Colonic mucosa (tissue), 4 donors: ENCODE measurements at regions not wholly inside any gene's neighbourhood (a gene's known extent, or its start where the extent isn't known, plus 50 kb on each side); places are given as distances from the start of the nearest gene placed in this dataset.
"Not testable (repeated sequence)": the region's sequence is repeated elsewhere in the genome, so short reads cannot be mapped to it uniquely, and the experiment has no call there.

Experiments used
- DNase-seq: peaks from one replicate; pipeline ENCODE4 v3.0.0-alpha.2; 2020
- H3K27ac ChIP-seq: fragments of 200-600 bp; one replicate; pipeline ENCODE4 v1.8.0; 2021
- H3K27me3 ChIP-seq: fragments of 200-600 bp; one replicate; pipeline ENCODE4 v1.8.0; 2021
- H3K36me3 ChIP-seq: fragments of 200-600 bp; one replicate; pipeline ENCODE4 v1.8.0; 2021
- H3K4me1 ChIP-seq: fragments of 200-600 bp; one replicate; pipeline ENCODE4 v1.8.0; 2021; ENCODE audit warnings: mild to moderate bottlenecking
- H3K4me3 ChIP-seq: fragments of 200-600 bp; one replicate; pipeline ENCODE4 v1.8.0; 2021
- H3K9ac ChIP-seq, 2 donors: one replicate each; pipeline ENCODE4 v1.7.0; 2013; ENCODE audit warnings: control low read depth in 2 of 2, low read depth in 2 of 2, low read length in 2 of 2
- H3K9me3 ChIP-seq: fragments of 200-600 bp; one replicate; pipeline ENCODE4 v1.8.0; 2021
- intact Hi-C: fragments of 100-400 bp; cut with DNase I; formaldehyde crosslinking; loops from one replicate; pipeline ENCODE4 v1.14.1; 2022
- TF ChIP-seq, protein P1 (sequence below): fragments of 200-600 bp; IDR thresholded peaks from one replicate; pipeline ENCODE4 v1.8.0; 2022; ENCODE audit warnings: antibody characterized with exemption, mild to moderate bottlenecking
- donor health status: healthy.
- donor health status: DM: no; HTN: no; CAD: no.
- donor health status: DM: no; HTN: no; CAD: no.

DNA sequence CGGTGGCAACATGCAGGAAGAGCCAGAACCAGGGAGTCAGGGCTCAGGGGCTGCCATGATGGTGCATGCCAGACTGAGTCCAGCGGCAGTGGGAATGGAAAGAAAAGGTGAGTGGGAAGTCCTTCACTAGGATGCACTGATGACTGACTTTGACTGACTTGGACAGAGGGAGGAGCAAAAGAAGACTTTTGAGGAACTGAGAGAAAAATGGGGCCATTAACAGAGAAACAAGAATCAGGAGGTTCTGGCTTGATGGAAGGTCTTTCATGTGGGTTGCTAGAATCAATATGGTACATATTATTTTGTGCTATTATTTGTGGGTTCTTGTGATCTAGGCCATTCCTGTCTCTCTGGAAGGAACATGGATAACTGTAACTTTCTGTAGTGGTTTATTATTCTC is 454.6 kb upstream of the PROX1 start:
- TF ChIP-seq, protein P1, sequence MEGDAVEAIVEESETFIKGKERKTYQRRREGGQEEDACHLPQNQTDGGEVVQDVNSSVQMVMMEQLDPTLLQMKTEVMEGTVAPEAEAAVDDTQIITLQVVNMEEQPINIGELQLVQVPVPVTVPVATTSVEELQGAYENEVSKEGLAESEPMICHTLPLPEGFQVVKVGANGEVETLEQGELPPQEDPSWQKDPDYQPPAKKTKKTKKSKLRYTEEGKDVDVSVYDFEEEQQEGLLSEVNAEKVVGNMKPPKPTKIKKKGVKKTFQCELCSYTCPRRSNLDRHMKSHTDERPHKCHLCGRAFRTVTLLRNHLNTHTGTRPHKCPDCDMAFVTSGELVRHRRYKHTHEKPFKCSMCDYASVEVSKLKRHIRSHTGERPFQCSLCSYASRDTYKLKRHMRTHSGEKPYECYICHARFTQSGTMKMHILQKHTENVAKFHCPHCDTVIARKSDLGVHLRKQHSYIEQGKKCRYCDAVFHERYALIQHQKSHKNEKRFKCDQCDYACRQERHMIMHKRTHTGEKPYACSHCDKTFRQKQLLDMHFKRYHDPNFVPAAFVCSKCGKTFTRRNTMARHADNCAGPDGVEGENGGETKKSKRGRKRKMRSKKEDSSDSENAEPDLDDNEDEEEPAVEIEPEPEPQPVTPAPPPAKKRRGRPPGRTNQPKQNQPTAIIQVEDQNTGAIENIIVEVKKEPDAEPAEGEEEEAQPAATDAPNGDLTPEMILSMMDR = no peak
- Histone ChIP-seq H3K27ac (no peak overlapping the region), H3K9me3 (no peaks in the 10 kb centered on the region), H3K27me3 (no peaks in the 10 kb centered on the region), H3K9ac (no peak overlapping the region), H3K4me1 (no peaks in the 10 kb centered on the region), H3K36me3 (no peaks in the 10 kb centered on the region), H3K4me3 (no peak overlapping the region)
- intact Hi-C loops = no loop called here
- DNase-seq = no peak

DNA sequence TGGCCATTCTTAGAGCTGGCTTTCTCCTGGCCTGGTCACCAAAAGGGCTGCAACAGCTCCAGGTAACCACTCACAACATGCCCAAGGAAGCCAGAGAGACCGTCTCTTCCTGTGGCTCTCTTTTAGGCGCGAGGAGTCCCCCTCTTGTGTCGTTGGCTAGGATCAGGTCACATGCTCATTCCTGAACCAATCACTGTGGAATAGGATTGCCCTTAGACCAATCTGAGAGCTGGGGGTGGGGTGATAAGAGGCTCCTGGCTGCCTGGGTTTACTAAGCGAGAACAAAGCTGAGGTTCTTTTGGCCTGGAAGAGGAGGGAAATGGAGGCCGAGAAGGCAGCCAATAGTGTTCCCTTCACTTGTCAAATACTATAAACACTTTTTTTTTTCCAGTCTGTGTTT is 452.1 kb upstream of the PROX1 start:
- TF ChIP-seq, protein P1 = no peak
- no peak overlapping the region for H3K9ac ChIP-seq
- H3K4me1 ChIP-seq = no peaks in the 10 kb centered on the region
- H3K36me3 ChIP-seq = no peaks in the 10 kb centered on the region
- no peak overlapping the region for H3K4me3 ChIP-seq
- H3K27ac ChIP-seq = no peak overlapping the region
- intact Hi-C loops = no loop called here
- H3K9me3 ChIP-seq = no peaks in the 10 kb centered on the region
- DNase-seq = no peak
- no peaks in the 10 kb centered on the region for H3K27me3 ChIP-seq

DNA sequence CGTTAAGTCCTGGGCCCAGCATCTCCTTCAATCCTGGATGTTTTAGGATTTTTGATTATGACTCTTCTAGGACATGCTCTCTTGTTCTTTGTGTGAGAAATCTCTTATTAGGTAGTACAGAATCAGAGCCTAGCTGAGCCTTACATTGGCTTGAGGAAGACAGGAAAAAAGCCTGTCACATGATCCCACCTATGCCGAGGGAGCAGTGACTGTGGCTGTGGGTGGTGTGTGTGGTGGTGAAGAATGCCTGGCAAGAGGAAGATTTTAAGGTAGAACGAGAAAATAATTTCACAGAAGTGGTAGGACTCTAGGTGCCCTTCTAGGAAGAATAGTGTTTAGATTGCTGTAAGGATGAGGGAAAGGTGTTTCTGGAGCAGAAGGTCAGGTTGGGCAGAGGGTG is 449.5 kb upstream of the PROX1 start:
- DNase-seq = no peak
- Histone ChIP-seq H3K4me3 (no peak overlapping the region), H3K36me3 (no peaks in the 10 kb centered on the region), H3K4me1 (no peaks in the 10 kb centered on the region), H3K9ac (no peak overlapping the region), H3K9me3 (no peaks in the 10 kb centered on the region), H3K27me3 (no peaks in the 10 kb centered on the region), H3K27ac (no peak overlapping the region)
- intact Hi-C loops = no loop called here
- TF ChIP-seq, protein P1 = no peak

DNA sequence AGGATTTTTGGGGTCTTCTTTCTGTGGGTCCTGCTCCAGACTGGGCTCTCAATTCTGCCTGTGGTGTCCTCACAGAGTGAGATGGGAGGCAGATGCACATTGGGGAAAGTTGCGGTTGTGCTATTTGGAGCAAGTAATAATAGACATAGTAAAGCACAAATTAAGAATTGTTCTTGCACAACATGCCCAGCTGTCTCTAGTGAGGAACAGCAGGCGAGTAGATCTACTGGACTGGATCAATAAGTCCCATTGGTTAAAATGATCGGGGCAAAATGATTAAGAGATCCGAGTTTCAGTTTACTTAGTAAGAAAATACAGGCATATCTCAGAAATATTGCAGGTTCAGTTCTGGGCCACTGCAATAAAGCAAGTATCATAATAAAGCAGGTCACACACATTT is 448.3 kb upstream of the PROX1 start:
- no peaks in the 10 kb centered on the region for H3K9me3 ChIP-seq
- no peak for DNase-seq
- no peak overlapping the region for H3K4me3 ChIP-seq
- no peaks in the 10 kb centered on the region for H3K36me3 ChIP-seq
- TF ChIP-seq, protein P1 = no peak
- no peaks in the 10 kb centered on the region for H3K27me3 ChIP-seq
- no peak overlapping the region for H3K9ac ChIP-seq
- intact Hi-C loops = no loop called here
- H3K27ac ChIP-seq = no peak overlapping the region
- H3K4me1 ChIP-seq = no peaks in the 10 kb centered on the region

DNA sequence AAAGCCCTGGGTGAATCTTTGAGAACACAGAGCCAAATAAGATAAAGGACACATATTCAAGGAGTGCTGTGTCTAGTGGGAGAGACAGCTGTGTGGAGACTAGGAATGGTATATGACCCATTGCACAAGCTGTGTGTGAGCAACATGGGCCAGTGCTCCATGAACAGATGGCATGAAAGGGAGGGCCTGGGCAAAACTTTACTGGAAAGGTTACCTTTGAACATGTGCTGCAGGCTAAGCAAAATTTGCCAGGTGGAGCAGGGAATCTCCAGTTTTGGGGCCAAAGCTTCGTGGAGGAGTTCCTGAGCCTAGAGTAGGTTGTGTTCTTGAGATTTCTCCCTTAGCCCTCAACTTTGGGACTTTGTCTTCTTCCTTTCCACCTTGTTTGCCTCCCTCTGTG is 446.1 kb upstream of the PROX1 start:
- H3K27me3 ChIP-seq = no peaks in the 10 kb centered on the region
- no peak overlapping the region for H3K4me3 ChIP-seq
- H3K9ac ChIP-seq = no peak overlapping the region
- TF ChIP-seq, protein P1 = no peak
- intact Hi-C loops = no loop called here
- no peak overlapping the region for H3K27ac ChIP-seq
- DNase-seq = no peak
- H3K9me3 ChIP-seq = no peaks in the 10 kb centered on the region
- H3K36me3 ChIP-seq = no peaks in the 10 kb centered on the region
- H3K4me1 ChIP-seq = no peaks in the 10 kb centered on the region

DNA sequence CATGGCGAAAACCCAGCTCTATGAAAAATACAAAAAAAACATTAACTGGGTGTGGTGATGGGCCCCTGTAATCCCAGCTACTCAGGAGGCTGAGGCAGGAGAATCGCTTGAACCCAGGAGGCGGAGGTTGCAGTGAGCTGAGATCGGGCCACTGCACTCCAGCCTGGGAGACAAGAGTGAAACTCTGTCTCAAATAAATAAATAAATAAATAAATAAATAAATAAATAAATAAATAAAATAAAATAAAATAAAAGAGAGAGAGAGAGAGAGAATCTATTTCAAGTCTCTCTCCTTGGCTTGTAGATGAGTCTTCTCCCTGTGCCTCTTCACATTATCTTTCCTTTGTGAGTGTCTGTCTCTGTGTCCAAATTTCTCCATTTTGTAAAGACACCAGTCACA is 442.6 kb upstream of the PROX1 start:
- H3K4me1 ChIP-seq, H3K4me3 ChIP-seq, DNase-seq, H3K9me3 ChIP-seq, intact Hi-C loops, H3K36me3 ChIP-seq, H3K27ac ChIP-seq, H3K27me3 ChIP-seq, H3K9ac ChIP-seq: not testable (repeated sequence)
